Stimulated activated CD4-positive, alpha-beta T cell treated with anti-CD3 and anti-CD28 coated beads, Interleukin-12 subunit alpha, Interleukin-12 subunit beta, amount 100 ng/mL, for 24 hours (primary cell): ENCODE measurements at regions not wholly inside any gene's neighbourhood (a gene's known extent, or its start where the extent isn't known, plus 50 kb on each side); places are given as distances from the start of the nearest gene placed in this dataset.

Source experiments
- DNase-seq, 2 experiments: peaks; one replicate each; pipeline ENCODE4 v3.0.0-alpha.2; 2020; ENCODE audit warnings: low read depth in 2 of 2

GRCh38 chr15:92565351-92566125 lies 90.0 kb downstream of the FAM174B start:
- DNase-seq: no peak

GRCh38 chr15:92561754-92562153 lies 93.8 kb downstream of the FAM174B start:
- no peak for DNase-seq

- no peak for DNase-seq
Observed at GRCh38 chr15:92553317-92553716, 102.3 kb downstream of the FAM174B start.

- DNase-seq: no peak
Observed at GRCh38 chr15:92545996-92546395, 109.6 kb downstream of the FAM174B start.

- no peak for DNase-seq
Observed at GRCh38 chr15:92541291-92542200, 114.0 kb downstream of the FAM174B start.

- DNase-seq: no peak
Observed at GRCh38 chr15:92538115-92538514, 117.5 kb downstream of the FAM174B start.

GRCh38 chr15:92533298-92533697 lies 122.3 kb downstream of the FAM174B start:
- DNase-seq: no peak

GRCh38 chr15:92531406-92531805 lies 124.2 kb downstream of the FAM174B start:
- no peak for DNase-seq

- DNase-seq: no peak
Observed at GRCh38 chr15:92528736-92529135, 126.8 kb downstream of the FAM174B start.

- DNase-seq: no peak
Observed at GRCh38 chr15:92527197-92527596, 128.4 kb downstream of the FAM174B start.

- DNase-seq: no peak
Observed at GRCh38 chr15:92525758-92526245, 129.8 kb downstream of the FAM174B start.

GRCh38 chr15:92524874-92525565 lies 130.6 kb downstream of the FAM174B start:
- no peak for DNase-seq

- DNase-seq: no peak
Observed at GRCh38 chr15:92524161-92524560, 130.5 kb downstream of the ST8SIA2 start.

- no peak for DNase-seq
Observed at GRCh38 chr15:92523176-92523575, 129.5 kb downstream of the ST8SIA2 start.

- DNase-seq: peak; percentile 11 to 52
Observed at GRCh38 chr15:92521624-92522008, 127.9 kb downstream of the ST8SIA2 start.

GRCh38 chr15:92520914-92521623 lies 127.4 kb downstream of the ST8SIA2 start:
- no peak for DNase-seq

- no peak for DNase-seq
Observed at GRCh38 chr15:92519709-92520108, 126.0 kb downstream of the ST8SIA2 start.
